Transverse colon (tissue), 4 donors: ENCODE measurements at regions not wholly inside any gene's neighbourhood (a gene's known extent, or its start where the extent isn't known, plus 50 kb on each side); places are given as distances from the start of the nearest gene placed in this dataset.

ENCODE experiments used
- DNase-seq: peaks from one replicate; pipeline ENCODE4 v3.0.0-alpha.2; 2019
- H3K27ac ChIP-seq, 4 donors: fragments of 200-600 bp; sonication (generic); 2 replicates each; pipeline ENCODE4 v1.5.1; 2016 to 2018; ENCODE audit warnings: inconsistent platforms in 4 of 4
- H3K27me3 ChIP-seq: fragments of 200-600 bp; sonication (generic); 2 replicates; pipeline ENCODE4 v1.5.1; 2017; ENCODE audit warnings: inconsistent platforms
- H3K36me3 ChIP-seq, 4 donors: fragments of 200-600 bp; sonication (generic); 2 replicates each; pipeline ENCODE4 v1.5.1; 2017 to 2019; ENCODE audit warnings: inconsistent platforms in 4 of 4
- H3K4me1 ChIP-seq, 4 donors: fragments of 200-600 bp; sonication (generic); 2 replicates each; pipeline ENCODE4 v1.5.1; 2017 to 2020; ENCODE audit warnings: inconsistent platforms in 4 of 4
- H3K4me3 ChIP-seq, 4 donors: fragments of 200-600 bp; sonication (generic); 1 replicate in 1 of 4; 2 replicates in 3 of 4; pipeline versions ENCODE4 v1.5.1 to v1.6.1; 2017 to 2019; ENCODE audit warnings: inconsistent platforms in 4 of 4
- H3K9me3 ChIP-seq, 2 donors: fragments of 200-600 bp; sonication (generic); 2 replicates each; pipeline ENCODE4 v1.5.1; 2017 to 2019; ENCODE audit warnings: inconsistent platforms in 2 of 2
- EP300 ChIP-seq: sonication (generic); formaldehyde crosslinking; IDR thresholded peaks from one replicate; pipeline ENCODE4 v1.6.1; 2017; ENCODE audit warnings: antibody characterized with exemption, low read depth
- POLR2A ChIP-seq: fragments of 450-650 bp; IDR thresholded peaks from one replicate; pipeline ENCODE4 v1.6.1; 2016; ENCODE audit warnings: antibody characterized with exemption, mild to moderate bottlenecking, moderate library complexity
- POLR2AphosphoS5 ChIP-seq, 3 donors: sonication (generic); formaldehyde crosslinking; IDR thresholded peaks; one replicate each; pipeline ENCODE4 v1.6.1; 2016; ENCODE audit warnings: antibody characterized with exemption in 3 of 3
- WGBS, 2 donors: methylation state at CpG; one replicate each; pipeline ENCODE4 v1.1.5; 2018; ENCODE audit warnings: low coverage in 1 of 2; 5-methylcytosine and 5-hydroxymethylcytosine counted together
- in situ Hi-C, 4 donors: fragments of 200-750 bp; cut with MboI; loops; one replicate each; pipeline versions ENCODE4 v1.15.0 to v1.15.1; 2017; ENCODE audit warnings: low sequenced_read_pairs in 3 of 4, low pct_ligation_motif_present in 1 of 4, low pct_unique_long_range_greater_than_20kb in 1 of 4
- intact Hi-C: fragments of 100-400 bp; cut with DNase I; formaldehyde crosslinking; loops from one replicate; pipeline ENCODE4 v1.15.1; 2023; ENCODE audit warnings: low total_unique reads
- TF ChIP-seq, protein P1 (sequence below), 5 experiments: fragments of 200-600 bp in 3 of 5; fragments of 450-650 bp in 2 of 5; sonication (generic) in 3 of 5; IDR thresholded peaks; 1 replicate in 2 of 5; 2 replicates in 3 of 5; pipeline ENCODE4 v1.5.1; 2016 to 2017; ENCODE audit warnings: antibody characterized with exemption in 5 of 5, inconsistent platforms in 3 of 5, mild to moderate bottlenecking in 2 of 5, moderate library complexity in 1 of 5

- no peaks in the 10 kb centered on the region for H3K36me3 ChIP-seq
- 78% methylated on average over 2 of the region's 2 CpGs; no CpG with 5 or more reads in 1 of the 2 donors for WGBS, 2 donors
Observed at GRCh38 chr14:38973083-38973700, 129.8 kb downstream of the SEC23A start.

GRCh38 chr14:38972511-38972910 lies 130.5 kb downstream of the SEC23A start:
- Histone ChIP-seq H3K9me3 (no peaks in the 10 kb centered on the region), H3K36me3 (no peaks in the 10 kb centered on the region), H3K27me3 (no peaks in the 10 kb centered on the region), H3K4me1 (no peaks in the 10 kb centered on the region), H3K27ac (no peak overlapping the region), H3K4me3 (no peak overlapping the region)
- WGBS, 2 donors = 84 to 93% methylated on average over 3 of the region's 3 CpGs
- no peak for DNase-seq
- no peak for TF ChIP-seq POLR2AphosphoS5 (IDR thresholded peaks at IDR 0.05)
- TF ChIP-seq, protein P1, sequence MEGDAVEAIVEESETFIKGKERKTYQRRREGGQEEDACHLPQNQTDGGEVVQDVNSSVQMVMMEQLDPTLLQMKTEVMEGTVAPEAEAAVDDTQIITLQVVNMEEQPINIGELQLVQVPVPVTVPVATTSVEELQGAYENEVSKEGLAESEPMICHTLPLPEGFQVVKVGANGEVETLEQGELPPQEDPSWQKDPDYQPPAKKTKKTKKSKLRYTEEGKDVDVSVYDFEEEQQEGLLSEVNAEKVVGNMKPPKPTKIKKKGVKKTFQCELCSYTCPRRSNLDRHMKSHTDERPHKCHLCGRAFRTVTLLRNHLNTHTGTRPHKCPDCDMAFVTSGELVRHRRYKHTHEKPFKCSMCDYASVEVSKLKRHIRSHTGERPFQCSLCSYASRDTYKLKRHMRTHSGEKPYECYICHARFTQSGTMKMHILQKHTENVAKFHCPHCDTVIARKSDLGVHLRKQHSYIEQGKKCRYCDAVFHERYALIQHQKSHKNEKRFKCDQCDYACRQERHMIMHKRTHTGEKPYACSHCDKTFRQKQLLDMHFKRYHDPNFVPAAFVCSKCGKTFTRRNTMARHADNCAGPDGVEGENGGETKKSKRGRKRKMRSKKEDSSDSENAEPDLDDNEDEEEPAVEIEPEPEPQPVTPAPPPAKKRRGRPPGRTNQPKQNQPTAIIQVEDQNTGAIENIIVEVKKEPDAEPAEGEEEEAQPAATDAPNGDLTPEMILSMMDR (IDR thresholded peaks at IDR 0.05) = no peak
- no peak for TF ChIP-seq POLR2A
- TF ChIP-seq EP300 = no peak
- intact Hi-C loops = no loop called here
- in situ Hi-C loops = no loop called here

More at GRCh38 chr14:38973083-38973700, 129.8 kb downstream of the SEC23A start:
- intact Hi-C loops (no loop called here), in situ Hi-C loops (no loop called here)
- no peak overlapping the region for H3K4me3 ChIP-seq
- no peak for TF ChIP-seq POLR2A
- no peak for TF ChIP-seq POLR2AphosphoS5 (IDR thresholded peaks at IDR 0.05)
- TF ChIP-seq, protein P1 (IDR thresholded peaks at IDR 0.05) = no peak
- no peak for DNase-seq
- no peak overlapping the region for H3K27ac ChIP-seq
- H3K27me3 ChIP-seq = no peaks in the 10 kb centered on the region
- no peaks in the 10 kb centered on the region for H3K4me1 ChIP-seq
- H3K9me3 ChIP-seq = no peaks in the 10 kb centered on the region

DNA sequence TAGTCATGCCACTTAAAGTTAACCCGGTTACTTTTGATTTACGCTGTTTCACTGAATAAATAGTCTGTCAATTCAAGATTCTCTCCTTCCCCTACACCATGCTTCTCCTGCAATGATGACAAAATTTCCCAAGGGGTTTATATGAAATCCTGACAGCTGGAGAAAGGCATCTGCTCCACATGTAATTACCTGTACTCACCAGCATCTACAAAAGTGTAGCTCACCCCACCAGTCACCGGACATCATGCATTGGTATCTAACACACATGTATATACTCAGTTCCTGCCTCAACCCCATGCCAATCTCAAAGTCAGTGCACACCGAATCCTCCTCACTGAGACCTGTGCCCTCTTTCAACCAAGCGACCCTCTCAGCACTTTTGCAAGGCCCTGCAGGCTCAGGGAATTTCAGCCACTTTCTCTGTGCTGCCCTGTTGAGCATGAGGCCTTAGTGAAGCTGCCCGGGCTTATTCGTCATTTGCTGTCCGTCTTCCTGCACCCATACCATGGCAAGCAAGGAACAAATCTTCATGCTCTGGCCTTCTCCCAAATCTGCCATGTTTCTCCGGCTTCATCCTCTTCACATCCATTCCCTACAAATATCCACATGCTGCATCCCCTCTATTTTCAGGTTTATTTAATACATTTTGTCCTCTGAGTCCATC lies 131.6 kb downstream of the SEC23A start:
- intact Hi-C loops = no loop called here
- no peak for DNase-seq
- no peaks in the 10 kb centered on the region for H3K36me3 ChIP-seq
- H3K9me3 ChIP-seq = no peaks in the 10 kb centered on the region
- H3K27ac ChIP-seq = no peak overlapping the region
- H3K4me3 ChIP-seq = no peak overlapping the region
- H3K4me1 ChIP-seq = no peaks in the 10 kb centered on the region
- TF ChIP-seq, protein P1 (IDR thresholded peaks at IDR 0.05) = no peak
- TF ChIP-seq POLR2AphosphoS5 (IDR thresholded peaks at IDR 0.05) = no peak
- TF ChIP-seq EP300 = no peak
- TF ChIP-seq POLR2A = no peak
- in situ Hi-C loops = no loop called here
- no peaks in the 10 kb centered on the region for H3K27me3 ChIP-seq
- 71 to 88% methylated on average over 3 to 9 of the region's 9 CpGs for WGBS, 2 donors

- no peaks in the 10 kb centered on the region for H3K4me1 ChIP-seq
- no peak overlapping the region for H3K27ac ChIP-seq
- TF ChIP-seq EP300 = no peak
- H3K9me3 ChIP-seq = no peaks in the 10 kb centered on the region
- H3K4me3 ChIP-seq = no peak overlapping the region
- H3K36me3 ChIP-seq = no peaks in the 10 kb centered on the region
- intact Hi-C loops (no loop called here), in situ Hi-C loops (no loop called here)
- no peaks in the 10 kb centered on the region for H3K27me3 ChIP-seq
- DNase-seq = no peak
Observed at GRCh38 chr14:38964630-38965029, 138.4 kb downstream of the SEC23A start.
